ENCODE measurements at regions not wholly inside any gene's neighbourhood (a gene's known extent, or its start where the extent isn't known, plus 50 kb on each side); places are given as distances from the start of the nearest gene placed in this dataset.

GRCh38 chr5:12270914-12271313 lies 366.7 kb upstream of the CTNND2 start:
- DNase-seq (no peak), ATAC-seq (ENCODE audit: insufficient read depth, low FRiP score) (no peak)
- Histone ChIP-seq H3K27ac (ENCODE audit: low read depth in 1 of 2, low read length in 1 of 2) (no peak overlapping the region), H3K27me3 (ENCODE audit: control insufficient read depth in 3 of 3, insufficient read depth in 3 of 3, low read length in 2 of 3) (no peaks in the 10 kb centered on the region), H3K4me3 (no peak overlapping the region), H3K4me1 (ENCODE audit: control insufficient read depth in 5 of 5, insufficient read depth in 5 of 5, low read length in 5 of 5) (no peaks in the 10 kb centered on the region), H3K9me3 (ENCODE audit: control insufficient read depth in 4 of 4, insufficient read depth in 3 of 4, low read length in 3 of 4) (no peaks in the 10 kb centered on the region), H3K9ac (ENCODE audit: insufficient read depth in 1 of 2, low read length in 2 of 2) (no peak overlapping the region), H3K36me3 (ENCODE audit: control insufficient read depth in 4 of 4, insufficient read depth in 4 of 4, low read length in 4 of 4) (no peaks in the 10 kb centered on the region)
- TF ChIP-seq, protein P1, sequence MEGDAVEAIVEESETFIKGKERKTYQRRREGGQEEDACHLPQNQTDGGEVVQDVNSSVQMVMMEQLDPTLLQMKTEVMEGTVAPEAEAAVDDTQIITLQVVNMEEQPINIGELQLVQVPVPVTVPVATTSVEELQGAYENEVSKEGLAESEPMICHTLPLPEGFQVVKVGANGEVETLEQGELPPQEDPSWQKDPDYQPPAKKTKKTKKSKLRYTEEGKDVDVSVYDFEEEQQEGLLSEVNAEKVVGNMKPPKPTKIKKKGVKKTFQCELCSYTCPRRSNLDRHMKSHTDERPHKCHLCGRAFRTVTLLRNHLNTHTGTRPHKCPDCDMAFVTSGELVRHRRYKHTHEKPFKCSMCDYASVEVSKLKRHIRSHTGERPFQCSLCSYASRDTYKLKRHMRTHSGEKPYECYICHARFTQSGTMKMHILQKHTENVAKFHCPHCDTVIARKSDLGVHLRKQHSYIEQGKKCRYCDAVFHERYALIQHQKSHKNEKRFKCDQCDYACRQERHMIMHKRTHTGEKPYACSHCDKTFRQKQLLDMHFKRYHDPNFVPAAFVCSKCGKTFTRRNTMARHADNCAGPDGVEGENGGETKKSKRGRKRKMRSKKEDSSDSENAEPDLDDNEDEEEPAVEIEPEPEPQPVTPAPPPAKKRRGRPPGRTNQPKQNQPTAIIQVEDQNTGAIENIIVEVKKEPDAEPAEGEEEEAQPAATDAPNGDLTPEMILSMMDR (IDR thresholded peaks at IDR 0.05; ENCODE audit: control extremely low read depth, extremely low read depth): no peak
- WGBS, 2 donors: 65 to 86% methylated on average over 1 of the region's 1 CpG

DNA sequence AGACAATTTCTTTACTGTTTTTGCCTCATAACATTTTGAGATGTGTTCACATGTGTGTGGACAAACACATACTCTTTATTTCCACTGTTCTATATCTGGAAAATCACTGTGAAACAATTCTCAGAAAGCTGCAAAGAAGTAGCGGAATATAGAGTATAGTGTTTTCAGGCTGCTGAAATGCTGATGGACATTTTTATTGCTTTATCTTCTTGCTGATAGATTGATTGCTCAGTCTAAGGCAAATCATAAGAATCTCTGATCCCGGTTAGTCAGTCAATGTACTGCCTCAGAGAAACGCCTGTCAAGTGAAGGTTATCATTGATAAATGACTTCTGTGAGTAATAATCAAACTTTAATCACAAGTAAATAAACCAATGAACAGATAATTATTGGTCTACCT lies 364.9 kb upstream of the CTNND2 start:
- no peak overlapping the region for H3K27ac ChIP-seq (ENCODE audit: low read depth in 1 of 2, low read length in 1 of 2)
- TF ChIP-seq, protein P1 (IDR thresholded peaks at IDR 0.05; ENCODE audit: control extremely low read depth, extremely low read depth): no peak
- WGBS, 2 donors: 66 to 73% methylated on average over 3 of the region's 3 CpGs
- no peaks in the 10 kb centered on the region for H3K36me3 ChIP-seq (ENCODE audit: control insufficient read depth in 4 of 4, insufficient read depth in 4 of 4, low read length in 4 of 4)
- DNase-seq: no peak
- no peaks in the 10 kb centered on the region for H3K4me1 ChIP-seq (ENCODE audit: control insufficient read depth in 5 of 5, insufficient read depth in 5 of 5, low read length in 5 of 5)
- no peaks in the 10 kb centered on the region for H3K27me3 ChIP-seq (ENCODE audit: control insufficient read depth in 3 of 3, insufficient read depth in 3 of 3, low read length in 2 of 3)
- no peak overlapping the region for H3K4me3 ChIP-seq
- peaks cover 0 to 2% (median 0%) of the 10 kb centered on the region in 4 donors for H3K9me3 ChIP-seq (ENCODE audit: control insufficient read depth in 4 of 4, insufficient read depth in 3 of 4, low read length in 3 of 4)
- ATAC-seq (ENCODE audit: insufficient read depth, low FRiP score): no peak
- H3K9ac ChIP-seq (ENCODE audit: insufficient read depth in 1 of 2, low read length in 2 of 2): no peak overlapping the region

- 72 to 75% methylated on average over 2 of the region's 2 CpGs for WGBS, 2 donors
- TF ChIP-seq, protein P1 (IDR thresholded peaks at IDR 0.05; ENCODE audit: control extremely low read depth, extremely low read depth): no peak
- DNase-seq: no peak
- Histone ChIP-seq H3K9me3 (ENCODE audit: control insufficient read depth in 4 of 4, insufficient read depth in 3 of 4, low read length in 3 of 4) (no peaks in the 10 kb centered on the region), H3K9ac (ENCODE audit: insufficient read depth in 1 of 2, low read length in 2 of 2) (no peak overlapping the region), H3K36me3 (ENCODE audit: control insufficient read depth in 4 of 4, insufficient read depth in 4 of 4, low read length in 4 of 4) (no peaks in the 10 kb centered on the region), H3K4me1 (ENCODE audit: control insufficient read depth in 5 of 5, insufficient read depth in 5 of 5, low read length in 5 of 5) (no peaks in the 10 kb centered on the region), H3K27me3 (ENCODE audit: control insufficient read depth in 3 of 3, insufficient read depth in 3 of 3, low read length in 2 of 3) (no peaks in the 10 kb centered on the region), H3K4me3 (no peak overlapping the region), H3K27ac (ENCODE audit: low read depth in 1 of 2, low read length in 1 of 2) (no peak overlapping the region)
- no peak for ATAC-seq (ENCODE audit: insufficient read depth, low FRiP score)
Measured at GRCh38 chr5:12258549-12258948, 354.3 kb upstream of the CTNND2 start.

GRCh38 chr5:12250454-12250853 lies 346.2 kb upstream of the CTNND2 start:
- no peak for ATAC-seq (ENCODE audit: insufficient read depth, low FRiP score)
- 77 to 91% methylated on average over 2 of the region's 2 CpGs for WGBS, 2 donors

More at GRCh38 chr5:12250454-12250853, 346.2 kb upstream of the CTNND2 start:
- H3K4me3 ChIP-seq: no peak overlapping the region
- H3K27ac ChIP-seq (ENCODE audit: low read depth in 1 of 2, low read length in 1 of 2): no peak overlapping the region
- no peak overlapping the region for H3K9ac ChIP-seq (ENCODE audit: insufficient read depth in 1 of 2, low read length in 2 of 2)
- TF ChIP-seq, protein P1 (IDR thresholded peaks at IDR 0.05; ENCODE audit: control extremely low read depth, extremely low read depth): no peak
- no peaks in the 10 kb centered on the region for H3K9me3 ChIP-seq (ENCODE audit: control insufficient read depth in 4 of 4, insufficient read depth in 3 of 4, low read length in 3 of 4)
- DNase-seq: no peak
- H3K4me1 ChIP-seq (ENCODE audit: control insufficient read depth in 5 of 5, insufficient read depth in 5 of 5, low read length in 5 of 5): no peaks in the 10 kb centered on the region
- no peaks in the 10 kb centered on the region for H3K27me3 ChIP-seq (ENCODE audit: control insufficient read depth in 3 of 3, insufficient read depth in 3 of 3, low read length in 2 of 3)
- H3K36me3 ChIP-seq (ENCODE audit: control insufficient read depth in 4 of 4, insufficient read depth in 4 of 4, low read length in 4 of 4): no peaks in the 10 kb centered on the region

Data from lung (tissue), 11 donors.